Endothelial cell of umbilical vein (primary cell): ENCODE measurements at regions not wholly inside any gene's neighbourhood (a gene's known extent, or its start where the extent isn't known, plus 50 kb on each side); places are given as distances from the start of the nearest gene placed in this dataset.

Experiments used
- BruUV-seq: library from RNA; stranded (reverse); fragments of 400-500 nt; replicated peaks from 2 replicates; lab custom pipeline; 2021; lab: Mats Ljungman, UMichigan
- CTCF ChIA-PET: fragments of 300-600, 350-600 bp; sonication (Branson Sonifier 250); formaldehyde crosslinking; loops from one replicate; lab custom pipeline; 2021; ENCODE audit warnings: antibody characterized with exemption, inconsistent platforms; lab: Charles Lee
- POLR2A ChIA-PET: fragments of 300-600, 350-600 bp; sonication (Branson Sonifier 250); formaldehyde crosslinking; loops from one replicate; lab custom pipeline; 2021; ENCODE audit warnings: antibody characterized with exemption, inconsistent platforms; lab: Charles Lee
- DNase-seq: peaks from one replicate; pipeline ENCODE4 v3.0.0-alpha.2; 2011; ENCODE audit warnings: low read depth, low spot score
- FAIRE-seq: peaks from 2 replicates; lab custom pipeline; 2011; peaks lifted over from hg19 to GRCh38; lab: Jason Lieb, UNC
- H2AFZ ChIP-seq: 2 replicates; pipeline ENCODE4 v1.6.0; 2012; ENCODE audit warnings: low read depth, low read length, control low read depth, inconsistent platforms
- H3K27ac ChIP-seq: 2 replicates; pipeline ENCODE4 v1.5.1; 2011; ENCODE audit warnings: low read depth, mild to moderate bottlenecking, control low read depth, low read length, moderate library complexity; ENCODE audit not compliant: insufficient read depth
- H3K27me3 ChIP-seq, 2 experiments: 2 replicates each; pipeline versions ENCODE4 v1.6.0 to v1.6.1; 2011; ENCODE audit warnings: low read length in 2 of 2, mixed read lengths in 1 of 2; ENCODE audit not compliant: control insufficient read depth in 2 of 2, insufficient read depth in 2 of 2
- H3K36me3 ChIP-seq, 2 experiments: 2 replicates in 1 of 2; 3 replicates in 1 of 2; pipeline ENCODE4 v1.5.1; 2011; ENCODE audit warnings: low read length in 2 of 2, mild to moderate bottlenecking in 1 of 2, moderate library complexity in 1 of 2; ENCODE audit not compliant: control insufficient read depth in 2 of 2, insufficient read depth in 2 of 2; ENCODE audit errors: extremely low read depth in 1 of 2
- H3K4me1 ChIP-seq: 3 replicates; pipeline ENCODE4 v1.5.1; 2011; ENCODE audit warnings: mild to moderate bottlenecking, low read length; ENCODE audit not compliant: control insufficient read depth, insufficient read depth; ENCODE audit errors: extremely low read depth
- H3K4me2 ChIP-seq: 2 replicates; pipeline ENCODE4 v1.6.1; 2011; ENCODE audit warnings: low read length, control low read depth, mixed read lengths; ENCODE audit not compliant: insufficient read depth
- H3K4me3 ChIP-seq, 3 experiments: fragments of 200-600 bp in 1 of 3; sonication (generic), shearing (Covaris generic) in 1 of 3; replicated peaks in 1 of 3; 2 replicates each; pipeline ENCODE4 v1.5.1; 2011 to 2016; ENCODE audit warnings: control low read depth in 3 of 3, low read length in 3 of 3, mild to moderate bottlenecking in 2 of 3, inconsistent platforms in 1 of 3, low read depth in 1 of 3, moderate library complexity in 1 of 3; ENCODE audit not compliant: insufficient read depth in 1 of 3
- H3K79me2 ChIP-seq: 2 replicates; pipeline ENCODE4 v1.6.0; 2012; ENCODE audit warnings: low read length, inconsistent platforms; ENCODE audit not compliant: control insufficient read depth, insufficient read depth
- H3K9ac ChIP-seq: replicated peaks from 2 replicates; pipeline ENCODE3; 2011; ENCODE audit warnings: low read length, control low read depth; ENCODE audit not compliant: insufficient read depth; ENCODE audit errors: extremely low read depth
- H3K9me1 ChIP-seq: replicated peaks from 3 replicates; pipeline ENCODE4 v1.6.0; 2011; ENCODE audit warnings: mild to moderate bottlenecking, low read length; ENCODE audit not compliant: control insufficient read depth, insufficient read depth; ENCODE audit errors: extremely low read depth
- H3K9me3 ChIP-seq: replicated peaks from 2 replicates; pipeline ENCODE4 v1.5.1; 2012; ENCODE audit warnings: low read length, inconsistent platforms; ENCODE audit not compliant: control insufficient read depth, insufficient read depth
- H4K20me1 ChIP-seq: replicated peaks from 2 replicates; pipeline ENCODE3; 2011; ENCODE audit warnings: mild to moderate bottlenecking, low read length; ENCODE audit not compliant: control insufficient read depth, insufficient read depth; ENCODE audit errors: extremely low read depth
- CTCF ChIP-seq, 2 donors: IDR thresholded peaks; 1 replicate in 1 of 2; 2 replicates in 1 of 2; pipeline ENCODE4 v1.5.1; 2011; ENCODE audit warnings: low read length in 2 of 2, mild to moderate bottlenecking in 2 of 2, moderate library complexity in 2 of 2, control low read depth in 1 of 2, inconsistent platforms in 1 of 2, low read depth in 1 of 2; ENCODE audit not compliant: insufficient read depth in 1 of 2; ENCODE audit errors: extremely low read depth in 1 of 2
- EZH2 ChIP-seq: IDR thresholded peaks from 2 replicates; pipeline ENCODE4 v1.6.1; 2012; ENCODE audit warnings: borderline replicate concordance, low read depth, mild to moderate bottlenecking, moderate library complexity, low read length, inconsistent platforms; ENCODE audit not compliant: severe bottlenecking
- FOS ChIP-seq: IDR thresholded peaks from 2 replicates; pipeline ENCODE4 v1.6.1; 2011; ENCODE audit warnings: mild to moderate bottlenecking, low read length, moderate library complexity, borderline replicate concordance; ENCODE audit not compliant: insufficient read depth
- GATA2 ChIP-seq: IDR thresholded peaks from 2 replicates; pipeline ENCODE4 v1.7.0; 2011; ENCODE audit warnings: low read depth, mild to moderate bottlenecking, moderate library complexity, mixed read lengths, low read length; ENCODE audit not compliant: insufficient read length, insufficient read depth
- JUN ChIP-seq: IDR thresholded peaks from 2 replicates; pipeline ENCODE4 v1.6.1; 2011; ENCODE audit warnings: borderline replicate concordance, low read depth; ENCODE audit not compliant: insufficient read length, insufficient read depth
- MAX ChIP-seq: IDR thresholded peaks from 2 replicates; pipeline ENCODE4 v1.6.1; 2011; ENCODE audit not compliant: insufficient read depth, insufficient read length
- MYC ChIP-seq: IDR thresholded peaks from one replicate; pipeline ENCODE4 v1.6.1; 2011; ENCODE audit warnings: mild to moderate bottlenecking, low read depth, low read length
- POLR2A ChIP-seq: IDR thresholded peaks from 2 replicates; pipeline ENCODE4 v1.6.1; 2012; ENCODE audit warnings: low read depth, mild to moderate bottlenecking, control low read depth, low read length
- POLR2AphosphoS5 ChIP-seq: IDR thresholded peaks from 2 replicates; pipeline ENCODE4 v1.6.1; 2012; ENCODE audit warnings: low read depth, mild to moderate bottlenecking, control low read depth, low read length, moderate library complexity; ENCODE audit not compliant: insufficient read depth
- dilution Hi-C: fragments of 300-500 bp; cut with MboI; formaldehyde crosslinking; loops from one replicate; pipeline ENCODE4 v1.15.0; 2019; ENCODE audit warnings: low sequenced_read_pairs; ENCODE audit not compliant: extremely low pct_ligation_motif_present
- intact Hi-C: fragments of 100-400 bp; cut with micrococcal nuclease; formaldehyde crosslinking; loops from one replicate; pipeline ENCODE4 v1.10.0; 2022

- H3K36me3 ChIP-seq: no peaks in the 10 kb centered on the region
- TF ChIP-seq MAX (no peak), CTCF (IDR thresholded peaks at IDR 0.05; ENCODE audit: extremely low read depth in 1 of 2, insufficient read depth in 1 of 2, low read depth in 1 of 2, low read length in 2 of 2) (no peak), MYC (no peak), FOS (no peak), GATA2 (no peak), JUN (no peak)
- ChIA-PET POLR2A (no interaction called here), CTCF (no interaction called here)
- no peaks in the 10 kb centered on the region for H4K20me1 ChIP-seq
- intact Hi-C loops (no loop called here), dilution Hi-C loops (no loop called here)
- H3K4me1 ChIP-seq: no peaks in the 10 kb centered on the region
- H3K9me1 ChIP-seq: no peaks in the 10 kb centered on the region
- H3K4me2 ChIP-seq: no peak overlapping the region
- H3K9me3 ChIP-seq: peaks cover 1% of the 10 kb centered on the region
- H2AFZ ChIP-seq: no peak overlapping the region
- no peak for FAIRE-seq
- H3K4me3 ChIP-seq: no peak overlapping the region
- no peaks in the 10 kb centered on the region for H3K79me2 ChIP-seq
- no peak for DNase-seq
- no peaks in the 10 kb centered on the region for H3K27me3 ChIP-seq
- H3K27ac ChIP-seq: no peak overlapping the region
- BruUV-seq: no TSS peak
- no peak overlapping the region for H3K9ac ChIP-seq
Observed at GRCh38 chr16:35626041-35626440, 2166.6 kb downstream of the TP53TG3F start.

GRCh38 chr16:35628976-35629375, 2169.6 kb downstream of the TP53TG3F start:
- Histone ChIP-seq H3K36me3 (no peaks in the 10 kb centered on the region), H3K9me1 (no peaks in the 10 kb centered on the region), H3K9ac (no peak overlapping the region), H4K20me1 (no peaks in the 10 kb centered on the region), H3K4me2 (no peak overlapping the region), H3K9me3 (peaks cover 1% of the 10 kb centered on the region), H3K79me2 (no peaks in the 10 kb centered on the region), H3K4me3 (no peak overlapping the region), H3K27me3 (no peaks in the 10 kb centered on the region), H2AFZ (no peak overlapping the region), H3K27ac (no peak overlapping the region), H3K4me1 (no peaks in the 10 kb centered on the region)
- TF ChIP-seq POLR2AphosphoS5 (no peak), MYC (no peak), JUN (no peak), FOS (no peak), GATA2 (no peak), EZH2 (no peak), POLR2A (no peak), MAX (no peak), CTCF (IDR thresholded peaks at IDR 0.05; ENCODE audit: extremely low read depth in 1 of 2, insufficient read depth in 1 of 2, low read depth in 1 of 2, low read length in 2 of 2) (no peak)
- intact Hi-C loops: no loop called here
- no peak for FAIRE-seq
- DNase-seq: no peak
- BruUV-seq: no TSS peak
- dilution Hi-C loops: no loop called here
- CTCF ChIA-PET: no interaction called here
- POLR2A ChIA-PET: no interaction called here
